ENCODE measurements at regions not wholly inside any gene's neighbourhood (a gene's known extent, or its start where the extent isn't known, plus 50 kb on each side); places are given as distances from the start of the nearest gene placed in this dataset.

GRCh38 chr10:52598936-52599335 lies 173.6 kb downstream of the MBL2 start:
- Histone ChIP-seq H2BK5ac (ENCODE audit: low read depth, low read length, poor library complexity, severe bottlenecking) (no peak overlapping the region), H3K4me1 (ENCODE audit: control insufficient read depth, insufficient read depth, low read length) (no peaks in the 10 kb centered on the region), H3K27me3 (ENCODE audit: control insufficient read depth, insufficient read depth, low read length) (no peaks in the 10 kb centered on the region), H2BK20ac (ENCODE audit: low read depth, low read length) (no peak overlapping the region), H2BK15ac (ENCODE audit: low read depth, low read length) (no peak overlapping the region), H4K91ac (ENCODE audit: insufficient read depth, low read depth, low read length) (no peak overlapping the region), H2AK9ac (replicated peaks; ENCODE audit: low read depth, low read length, poor library complexity) (no peak overlapping the region), H3K27ac (ENCODE audit: insufficient read depth, low read length) (no peak overlapping the region), H3K23ac (ENCODE audit: low read depth, low read length) (no peak overlapping the region), H3K56ac (ENCODE audit: extremely low read depth, insufficient read depth, low read length) (no peak overlapping the region), H3K14ac (replicated peaks; ENCODE audit: low read depth, low read length) (no peak overlapping the region), H3K9me1 (ENCODE audit: insufficient read depth, low read length) (no peaks in the 10 kb centered on the region), H4K20me1 (ENCODE audit: insufficient read depth, low read length) (no peaks in the 10 kb centered on the region), H3K79me1 (ENCODE audit: low read depth in 1 of 2, low read length in 2 of 2) (no peaks in the 10 kb centered on the region), H4K5ac (ENCODE audit: low read depth, low read length) (no peak overlapping the region), H4K8ac (ENCODE audit: low read depth in 2 of 2, low read length in 2 of 2) (no peak overlapping the region), H3K4me3 (ENCODE audit: insufficient read depth, low read depth, low read length) (no peak overlapping the region), H3K4ac (ENCODE audit: low read depth, low read length) (no peak overlapping the region), H3K18ac (ENCODE audit: low read depth, low read length) (no peak overlapping the region), H3K36me3 (ENCODE audit: control insufficient read depth, insufficient read depth, low read length) (no peaks in the 10 kb centered on the region), H3K9ac (ENCODE audit: low read depth, low read length) (no peak overlapping the region), H2BK120ac (ENCODE audit: low read depth, low read length) (no peak overlapping the region), H2AFZ (replicated peaks; ENCODE audit: low read length, poor library complexity) (no peak overlapping the region), H3K4me2 (ENCODE audit: low read depth, low read length) (no peak overlapping the region), H3K9me3 (ENCODE audit: control insufficient read depth, insufficient read depth, low read length) (no peaks in the 10 kb centered on the region), H2AK5ac (ENCODE audit: low read depth, low read length) (no peak overlapping the region)
- intact Hi-C loops (cut with micrococcal nuclease) (no loop called here), in situ Hi-C loops (cut with MboI; ENCODE audit: low sequenced_read_pairs) (no loop called here), dilution Hi-C loops (cut with HindIII; ENCODE audit: low sequenced_read_pairs, unreplicated experiment) (no loop called here)
- ATAC-seq (ENCODE audit: low read depth): no peak
- CTCF ChIA-PET: no interaction called here
- WGBS, 2 experiments (ENCODE audit: extremely low coverage in 2 of 2, insufficient read length in 1 of 2): no CpG with 5 or more reads among the region's 2 CpGs
- DNase-seq: no peak
- TF ChIP-seq RFX5 (IDR thresholded peaks at IDR 0.05; ENCODE audit: low read depth, low read length) (no peak), MAZ (IDR thresholded peaks at IDR 0.05; ENCODE audit: borderline replicate concordance, low read depth, low read length) (no peak), BHLHE40 (IDR thresholded peaks at IDR 0.05; ENCODE audit: low read depth, low read length) (no peak), CTCF (conservative IDR thresholded peaks at IDR 0.05; ENCODE audit: low read depth, low read length) (no peak), USF2 (IDR thresholded peaks at IDR 0.05; ENCODE audit: low read depth, low read length) (no peak), MAFK (IDR thresholded peaks at IDR 0.05; ENCODE audit: low read depth, low read length) (no peak), ELK1 (IDR thresholded peaks at IDR 0.05; ENCODE audit: borderline replicate concordance, low read depth, low read length) (no peak), CHD1 (IDR thresholded peaks at IDR 0.05; ENCODE audit: low read depth, low read length) (no peak), RAD21 (IDR thresholded peaks at IDR 0.05; ENCODE audit: low read length) (no peak), CEBPB (IDR thresholded peaks at IDR 0.05; ENCODE audit: low read depth, low read length) (no peak), POLR2A (IDR thresholded peaks at IDR 0.05; ENCODE audit: low read depth, low read length) (no peak)
- POLR2A ChIA-PET (ENCODE audit: unreplicated experiment): no interaction called here
- BruUV-seq (replicated peaks): no TSS peak

Measured in IMR-90 (cell line).